ENCODE measurements at regions not wholly inside any gene's neighbourhood (a gene's known extent, or its start where the extent isn't known, plus 50 kb on each side); places are given as distances from the start of the nearest gene placed in this dataset.

DNA sequence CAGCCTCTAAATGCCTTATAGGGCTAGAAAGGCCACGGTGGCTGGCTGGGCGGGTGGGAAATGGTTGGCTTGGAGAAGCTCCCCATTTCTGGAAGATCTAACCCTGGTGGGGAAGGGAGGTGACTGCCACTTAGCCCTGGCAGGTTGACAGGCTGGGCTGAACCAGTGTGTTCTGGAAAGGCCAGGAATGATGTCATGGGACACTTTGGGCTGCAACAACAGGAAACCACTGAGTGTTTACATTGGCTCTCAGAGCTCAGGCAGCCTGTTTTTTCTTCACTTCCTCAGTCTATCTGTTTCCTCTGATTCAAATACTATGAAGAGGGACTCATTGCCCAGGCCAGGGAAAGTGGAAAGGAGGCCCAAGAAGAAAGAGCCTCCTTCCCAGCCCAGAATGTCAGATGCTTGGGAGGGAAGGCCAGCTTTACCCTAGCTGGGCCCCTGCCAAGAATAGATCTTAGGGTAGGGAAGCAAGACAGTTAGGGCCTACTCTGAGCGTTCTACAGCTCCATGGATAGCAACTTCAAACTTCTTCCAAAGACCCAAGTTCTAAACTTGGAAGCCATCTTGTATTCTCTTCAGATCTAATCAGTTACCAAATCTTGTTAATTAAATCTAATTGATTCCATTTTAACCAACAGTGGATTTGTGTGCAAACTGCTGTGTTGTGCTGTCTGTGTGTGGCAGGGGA lies 65.8 kb upstream of the MSN start:
- H3K9me1 ChIP-seq (ENCODE audit: insufficient read depth, low read length): peaks cover 5% of the 10 kb centered on the region
- peak overlapping the region; percentile 90 for H2BK120ac ChIP-seq (ENCODE audit: low read depth, low read length)
- peak overlapping the region; percentile 83 for H2BK20ac ChIP-seq (ENCODE audit: low read depth, low read length)
- peak overlapping the region; percentile 90 for H3K14ac ChIP-seq (replicated peaks; ENCODE audit: low read depth, low read length)
- no peaks in the 10 kb centered on the region for H3K9me3 ChIP-seq (ENCODE audit: control insufficient read depth, insufficient read depth, low read length)
- no peak overlapping the region for H3K4me3 ChIP-seq (ENCODE audit: insufficient read depth, low read depth, low read length)
- TF ChIP-seq CHD1 (IDR thresholded peaks at IDR 0.05; ENCODE audit: low read depth, low read length): no peak
- peak; percentile 55; the same call in 1 of the 2 replicates for TF ChIP-seq CEBPB (IDR thresholded peaks at IDR 0.05; ENCODE audit: low read depth, low read length)
- TF ChIP-seq, protein P1, sequence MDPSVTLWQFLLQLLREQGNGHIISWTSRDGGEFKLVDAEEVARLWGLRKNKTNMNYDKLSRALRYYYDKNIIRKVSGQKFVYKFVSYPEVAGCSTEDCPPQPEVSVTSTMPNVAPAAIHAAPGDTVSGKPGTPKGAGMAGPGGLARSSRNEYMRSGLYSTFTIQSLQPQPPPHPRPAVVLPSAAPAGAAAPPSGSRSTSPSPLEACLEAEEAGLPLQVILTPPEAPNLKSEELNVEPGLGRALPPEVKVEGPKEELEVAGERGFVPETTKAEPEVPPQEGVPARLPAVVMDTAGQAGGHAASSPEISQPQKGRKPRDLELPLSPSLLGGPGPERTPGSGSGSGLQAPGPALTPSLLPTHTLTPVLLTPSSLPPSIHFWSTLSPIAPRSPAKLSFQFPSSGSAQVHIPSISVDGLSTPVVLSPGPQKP (IDR thresholded peaks at IDR 0.05; ENCODE audit: borderline replicate concordance, low read depth, low read length): no peak
- no peaks in the 10 kb centered on the region for H3K36me3 ChIP-seq (ENCODE audit: control insufficient read depth, insufficient read depth, low read length)
- CTCF ChIA-PET: interaction anchor here (0.6 kb wide), 1 partner anchor 100 kb away, joined by 3 read pairs; no protein-coding TSS in a partner anchor
- BruUV-seq (replicated peaks): no TSS peak
- H3K56ac ChIP-seq (ENCODE audit: extremely low read depth, insufficient read depth, low read length): peak overlapping the region; percentile 18
- no peaks in the 10 kb centered on the region for H4K20me1 ChIP-seq (ENCODE audit: insufficient read depth, low read length)
- DNase-seq: peak; percentile 88
- H3K27me3 ChIP-seq (ENCODE audit: control insufficient read depth, insufficient read depth, low read length): no peaks in the 10 kb centered on the region; the same call in 1 of the 2 replicates
- intact Hi-C loops (cut with micrococcal nuclease) (no loop called here), dilution Hi-C loops (cut with HindIII; ENCODE audit: low sequenced_read_pairs, unreplicated experiment) (no loop called here), in situ Hi-C loops (cut with MboI; ENCODE audit: low sequenced_read_pairs) (no loop called here)
- peak overlapping the region; percentile 80 for H2AK5ac ChIP-seq (ENCODE audit: low read depth, low read length)
- peak overlapping the region; percentile 93 for H2AK9ac ChIP-seq (replicated peaks; ENCODE audit: low read depth, low read length, poor library complexity)
- H4K5ac ChIP-seq (ENCODE audit: low read depth, low read length): peak overlapping the region; percentile 64
- H3K9ac ChIP-seq (ENCODE audit: low read depth, low read length): no peak overlapping the region
- WGBS, 2 experiments (ENCODE audit: extremely low coverage in 2 of 2, insufficient read length in 1 of 2): no CpG with 5 or more reads among the region's 3 CpGs
- H4K8ac ChIP-seq (ENCODE audit: low read depth in 2 of 2, low read length in 2 of 2): peak overlapping the region; percentile 51 to 84
- H2AFZ ChIP-seq (replicated peaks; ENCODE audit: low read length, poor library complexity): peak overlapping the region; percentile 82
- H3K4me2 ChIP-seq (ENCODE audit: low read depth, low read length): no peak overlapping the region
- peak; percentile 73 for ATAC-seq (ENCODE audit: low read depth)
- POLR2A ChIA-PET (ENCODE audit: unreplicated experiment): no interaction called here
- H3K4me1 ChIP-seq (ENCODE audit: control insufficient read depth, insufficient read depth, low read length): peaks cover 8% of the 10 kb centered on the region
- H3K23ac ChIP-seq (ENCODE audit: low read depth, low read length): peak overlapping the region; percentile 90; the same call in 1 of the 2 replicates
- peak overlapping the region; percentile 97; the same call in 2 of the 3 replicates for H2BK15ac ChIP-seq (ENCODE audit: low read depth, low read length)
- H3K4ac ChIP-seq (ENCODE audit: low read depth, low read length): peak overlapping the region; percentile 96
- peaks cover 0 to 23% of the 10 kb centered on the region in 2 experiments; a peak in 2 of 4 replicates for H3K79me1 ChIP-seq (ENCODE audit: low read depth in 1 of 2, low read length in 2 of 2)
- peak overlapping the region; percentile 72 for H3K27ac ChIP-seq (ENCODE audit: insufficient read depth, low read length)
- H4K91ac ChIP-seq (ENCODE audit: insufficient read depth, low read depth, low read length): peak overlapping the region; percentile 78
- peak overlapping the region; percentile 75 for H3K18ac ChIP-seq (ENCODE audit: low read depth, low read length)
- H2BK5ac ChIP-seq (ENCODE audit: low read depth, low read length, poor library complexity, severe bottlenecking): peak overlapping the region; percentile 87
